DMS79 (cell line): ENCODE measurements at regions not wholly inside any gene's neighbourhood (a gene's known extent, or its start where the extent isn't known, plus 50 kb on each side); places are given as distances from the start of the nearest gene placed in this dataset.
"Not testable (repeated sequence)": the region's sequence is repeated elsewhere in the genome, so short reads cannot be mapped to it uniquely, and the experiment has no call there.

Experiments
- DNase-seq: peaks from one replicate; lab custom pipeline; 2025; lab: John Stamatoyannopoulos, UW

DNA sequence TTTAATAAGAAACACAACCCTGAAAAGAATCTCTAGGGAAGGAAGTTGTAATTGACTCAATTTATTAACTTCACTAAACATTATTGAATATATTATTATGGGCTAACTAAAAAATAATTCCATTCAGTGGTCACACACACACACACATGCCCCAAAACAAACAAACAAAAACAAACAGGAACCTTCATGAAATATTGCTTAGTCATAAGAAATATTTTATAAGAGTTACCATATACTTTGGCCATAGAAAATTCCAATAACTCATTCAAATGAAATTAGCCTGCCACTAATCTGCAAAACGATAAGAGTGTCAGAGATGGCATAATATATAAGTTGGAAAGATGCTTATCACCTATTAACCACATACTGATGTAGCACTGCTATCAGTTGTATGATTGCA, 268.4 kb upstream of the AMIGO2 start:
- no peak for DNase-seq

- no peak for DNase-seq
Measured at GRCh38 chr12:47346251-47347019, 266.7 kb upstream of the AMIGO2 start.

- no peak for DNase-seq
Measured at GRCh38 chr12:47343684-47344567, 264.2 kb upstream of the AMIGO2 start.

DNA sequence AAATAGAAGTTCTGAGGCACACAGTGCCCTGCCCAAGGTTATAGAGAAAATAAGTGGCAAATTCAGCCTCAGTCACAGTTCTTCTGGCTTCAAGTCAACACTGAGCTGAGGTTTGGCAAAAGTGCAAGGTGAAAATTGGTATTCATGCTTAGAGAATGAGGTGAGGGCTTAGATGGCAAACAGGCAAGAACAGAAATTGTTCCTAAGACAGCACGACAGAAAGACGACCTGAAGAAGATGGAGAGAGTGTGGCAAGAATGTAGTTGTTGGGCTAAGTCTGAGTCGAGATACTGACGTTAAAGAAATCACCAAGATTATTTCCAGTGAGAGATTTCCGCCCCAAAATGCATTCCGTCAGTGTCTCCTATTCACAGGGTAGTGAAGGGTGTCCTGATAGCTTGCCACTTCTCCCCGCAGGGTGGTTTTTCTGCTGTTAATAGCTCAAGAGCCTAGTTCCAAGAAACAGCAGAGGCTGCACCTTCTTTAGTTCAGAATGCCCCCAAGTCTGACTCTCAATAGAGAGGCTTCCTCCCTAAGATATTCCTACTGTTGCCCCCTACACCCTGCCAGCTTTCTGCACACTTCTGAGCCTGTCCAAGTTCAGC, 260.8 kb upstream of the AMIGO2 start:
- no peak for DNase-seq

GRCh38 chr12:47337581-47337980, 257.8 kb upstream of the AMIGO2 start:
- no peak for DNase-seq

DNA sequence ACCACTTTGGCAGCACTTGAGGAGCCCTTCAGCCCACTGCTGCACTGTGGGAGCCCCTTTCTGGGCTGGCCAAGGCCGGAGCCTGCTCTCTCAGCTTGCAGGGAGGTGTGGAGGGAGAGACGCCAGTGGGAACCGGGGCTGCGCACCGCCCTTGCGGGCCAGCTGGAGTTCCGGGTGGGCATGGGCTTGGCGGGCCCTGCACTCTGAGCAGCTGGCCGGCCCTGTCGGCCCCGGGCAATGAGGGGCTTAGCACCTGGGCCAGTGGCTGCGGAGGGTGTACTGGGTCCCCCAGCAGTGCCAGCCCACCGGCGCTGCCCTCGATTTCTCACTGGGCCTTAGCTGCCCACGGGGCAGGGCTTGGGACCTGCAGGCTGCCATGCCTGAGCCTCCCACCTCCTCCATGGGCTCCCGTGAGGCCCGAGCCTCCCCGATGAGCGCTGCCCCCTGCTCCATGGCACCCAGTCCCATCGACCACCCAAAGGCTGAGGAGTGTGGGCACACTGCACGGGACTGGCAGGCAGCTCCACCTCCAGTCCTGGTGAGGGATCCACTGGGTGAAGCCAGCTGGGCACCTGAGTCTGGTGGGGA, 253.6 kb upstream of the AMIGO2 start:
- not testable (repeated sequence) for DNase-seq

DNA sequence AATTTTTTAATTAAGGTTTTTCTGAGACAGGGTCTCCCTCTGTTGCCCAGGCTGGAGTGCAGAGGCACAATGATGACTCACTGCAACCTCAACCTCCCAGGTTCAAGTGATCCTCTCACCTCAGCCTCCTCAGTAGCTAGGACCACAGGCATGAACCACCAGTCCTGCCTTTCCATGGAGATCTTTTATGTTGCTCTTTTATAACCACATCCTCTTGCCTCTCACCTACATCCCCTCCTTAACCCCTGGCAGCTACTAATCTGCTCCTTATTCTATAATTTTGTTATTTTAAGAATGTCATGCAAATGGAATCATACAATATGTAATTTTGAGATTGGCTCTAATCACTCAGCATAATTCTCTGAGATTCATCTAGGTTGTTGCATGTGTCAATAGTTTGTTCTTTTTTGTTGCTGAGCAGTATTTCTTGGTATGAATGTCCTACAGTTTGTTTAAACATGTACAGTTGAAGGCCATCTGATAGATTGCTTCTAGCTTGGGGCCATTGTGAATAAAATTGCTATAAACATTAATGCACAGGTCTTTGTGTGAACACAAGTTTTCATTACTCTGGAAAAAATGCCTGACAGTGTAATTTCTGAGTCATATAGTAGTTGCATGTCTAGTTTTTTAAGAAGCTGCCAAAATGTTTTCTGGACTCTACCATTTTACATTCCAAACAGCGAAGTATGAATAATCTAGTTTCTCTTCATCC, 249.2 kb upstream of the AMIGO2 start:
- no peak for DNase-seq

- no peak for DNase-seq
Measured at GRCh38 chr12:47326190-47326589, 246.4 kb upstream of the AMIGO2 start.

DNA sequence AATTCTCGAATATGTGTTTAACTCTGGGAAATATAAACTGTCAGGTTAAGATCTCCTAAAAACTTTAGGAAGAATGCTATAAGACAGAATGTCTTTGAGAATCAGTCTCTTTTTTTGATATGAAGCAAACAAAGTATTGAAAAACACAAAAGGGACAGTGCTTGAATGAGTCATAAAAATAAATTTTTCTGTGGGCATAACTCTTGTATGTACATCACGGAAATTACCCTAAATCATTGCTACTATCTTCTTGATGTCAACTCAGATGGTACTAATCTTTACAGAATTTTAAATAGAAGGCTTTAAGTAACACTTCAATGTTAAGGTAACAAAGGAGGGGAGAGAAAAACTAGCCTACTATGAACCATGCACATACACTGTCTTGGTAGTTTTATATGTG, 244.0 kb upstream of the AMIGO2 start:
- no peak for DNase-seq

- DNase-seq: no peak
Measured at GRCh38 chr12:47321436-47321835, 241.7 kb upstream of the AMIGO2 start.

GRCh38 chr12:47319746-47320145, 240.0 kb upstream of the AMIGO2 start:
- no peak for DNase-seq

DNA sequence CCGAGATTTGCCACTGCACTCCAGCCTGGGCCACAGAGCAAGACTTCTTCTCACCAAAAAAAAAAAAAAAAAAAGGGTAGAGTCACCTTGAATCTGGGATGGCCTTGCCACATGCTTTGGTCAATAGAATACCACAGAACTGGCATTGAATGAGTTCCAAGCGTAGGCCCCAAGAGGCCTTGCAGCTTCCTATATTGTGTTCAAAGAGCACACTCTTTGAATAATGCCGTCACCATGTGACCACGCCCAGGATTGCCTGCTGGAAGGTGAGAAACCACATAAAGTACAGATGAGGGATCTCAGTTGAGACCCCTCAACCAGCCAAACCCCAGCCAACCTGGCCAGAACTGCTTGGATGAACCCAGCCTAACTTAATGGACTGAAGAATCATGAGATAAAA, 239.2 kb upstream of the AMIGO2 start:
- DNase-seq: no peak

- no peak for DNase-seq
Measured at GRCh38 chr12:47317175-47317915, 237.6 kb upstream of the AMIGO2 start.

DNA sequence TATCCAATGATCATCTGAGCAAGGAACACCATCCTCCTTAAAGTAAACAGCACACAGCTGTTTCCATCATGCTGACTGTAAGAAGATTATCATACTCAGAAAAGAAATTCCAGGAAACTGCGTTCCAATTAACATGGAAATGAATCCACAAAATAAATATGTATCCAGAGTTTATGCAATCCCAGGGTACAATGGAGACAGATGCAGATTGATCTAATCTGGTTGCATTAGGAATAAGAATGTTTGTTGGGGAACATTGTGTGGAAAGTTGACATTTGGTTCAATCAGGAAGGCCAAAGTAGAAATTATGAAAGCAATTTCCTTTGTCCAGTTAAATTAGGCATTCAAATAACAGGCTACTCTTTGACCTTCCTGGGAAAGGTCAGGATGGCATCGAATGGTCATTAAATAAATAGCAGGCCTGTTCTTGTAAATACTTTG, 236.9 kb upstream of the AMIGO2 start:
- no peak for DNase-seq

DNA sequence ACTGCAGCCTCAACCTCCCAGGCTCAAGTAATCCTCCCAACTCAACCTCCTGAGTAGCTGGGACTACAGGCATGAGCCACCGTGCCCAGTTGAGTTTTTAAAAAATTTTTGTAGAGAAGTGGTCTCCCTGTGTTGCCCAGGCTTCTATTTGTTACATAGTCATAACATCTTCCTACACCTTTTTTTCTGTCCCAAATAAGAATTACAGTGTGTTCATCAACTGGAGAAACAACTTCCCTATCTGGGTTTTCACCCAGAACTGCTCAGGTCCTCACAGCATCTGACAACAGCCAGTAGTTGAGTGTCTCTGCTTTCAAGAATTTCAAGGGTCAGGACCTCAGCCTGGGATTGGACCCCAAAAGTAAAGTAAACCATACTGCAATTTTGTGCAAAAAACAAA, 235.2 kb upstream of the AMIGO2 start:
- DNase-seq: no peak

DNA sequence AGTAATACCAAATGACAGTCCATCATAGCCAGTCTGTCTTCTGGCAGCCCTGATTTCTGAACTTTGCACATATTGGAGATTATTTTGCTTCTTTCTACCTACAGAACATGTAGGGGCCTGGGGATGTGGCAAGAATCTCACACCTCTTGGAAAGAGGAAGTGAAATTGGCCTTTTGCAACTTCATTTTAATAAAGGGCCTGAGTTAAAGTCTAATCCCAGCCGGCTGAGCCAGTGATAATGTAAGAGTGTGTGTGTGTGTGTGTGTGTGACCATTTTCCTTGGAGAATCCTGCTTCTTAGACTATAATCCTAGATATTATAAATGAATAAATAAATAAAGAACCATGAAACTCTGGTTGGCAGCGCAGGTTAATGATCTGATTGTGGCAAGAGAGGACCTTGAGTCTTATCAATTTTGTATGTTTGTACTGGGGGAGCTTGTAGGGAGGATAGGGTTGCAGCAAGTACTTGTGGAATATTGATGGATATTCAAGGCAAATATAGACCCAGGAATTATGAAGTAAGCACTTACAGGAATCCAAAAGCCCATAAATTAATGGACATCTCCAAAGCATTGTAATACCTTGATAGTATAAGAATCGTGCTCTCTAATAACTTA, 233.2 kb upstream of the AMIGO2 start:
- no peak for DNase-seq

DNA sequence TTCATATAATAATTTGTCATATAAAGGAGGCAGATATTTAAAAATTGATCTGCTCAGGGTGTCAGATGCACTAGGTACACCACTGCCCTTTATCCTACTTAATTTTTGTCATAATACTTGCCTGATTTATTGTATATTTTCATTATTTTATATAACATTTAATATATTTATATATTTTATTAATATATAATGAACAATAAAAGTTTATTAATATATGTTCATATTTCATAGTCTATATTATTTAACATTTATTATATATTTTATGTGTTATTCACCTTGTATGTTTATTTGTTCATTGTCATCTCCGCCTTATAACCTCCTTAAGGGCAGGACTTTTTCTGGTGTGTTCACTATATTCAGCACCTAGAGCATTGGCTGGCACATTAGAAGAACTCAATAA, 232.4 kb upstream of the AMIGO2 start:
- no peak for DNase-seq

- no peak for DNase-seq
Measured at GRCh38 chr12:47311568-47311967, 231.8 kb upstream of the AMIGO2 start.

- no peak for DNase-seq
Measured at GRCh38 chr12:47311010-47311409, 231.3 kb upstream of the AMIGO2 start.

DNA sequence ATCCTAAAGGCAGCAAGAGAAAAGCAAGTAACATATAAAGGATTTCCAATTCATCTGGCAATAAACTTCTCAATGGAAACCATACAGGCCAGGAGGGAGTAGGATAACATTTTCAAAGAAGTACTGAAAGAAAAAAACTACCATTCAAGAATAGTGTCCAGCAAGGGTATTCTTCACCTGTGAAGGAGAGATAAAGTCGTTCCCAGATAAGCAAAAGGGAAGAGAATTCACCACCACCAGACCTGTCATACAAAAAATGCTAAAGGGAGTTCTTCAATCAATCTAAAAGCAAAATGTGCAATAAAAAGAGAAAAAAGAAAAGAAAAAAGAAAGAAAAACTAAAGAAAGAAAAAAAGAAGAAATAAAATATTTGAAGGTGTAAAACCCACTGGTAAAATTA, 228.9 kb upstream of the AMIGO2 start:
- DNase-seq: no peak
